GM18870 (cell line): ENCODE measurements at regions not wholly inside any gene's neighbourhood (a gene's known extent, or its start where the extent isn't known, plus 50 kb on each side); places are given as distances from the start of the nearest gene placed in this dataset.
"Not testable (repeated sequence)": the region's sequence is repeated elsewhere in the genome, so short reads cannot be mapped to it uniquely, and the experiment has no call there.

Experiments used
- ATAC-seq: cut with Tn5 transposase; IDR thresholded peaks from one replicate; pipeline ENCODE4 v1.9.1; 2021; ENCODE audit warnings: moderate library complexity; ENCODE audit not compliant: unreplicated experiment

DNA sequence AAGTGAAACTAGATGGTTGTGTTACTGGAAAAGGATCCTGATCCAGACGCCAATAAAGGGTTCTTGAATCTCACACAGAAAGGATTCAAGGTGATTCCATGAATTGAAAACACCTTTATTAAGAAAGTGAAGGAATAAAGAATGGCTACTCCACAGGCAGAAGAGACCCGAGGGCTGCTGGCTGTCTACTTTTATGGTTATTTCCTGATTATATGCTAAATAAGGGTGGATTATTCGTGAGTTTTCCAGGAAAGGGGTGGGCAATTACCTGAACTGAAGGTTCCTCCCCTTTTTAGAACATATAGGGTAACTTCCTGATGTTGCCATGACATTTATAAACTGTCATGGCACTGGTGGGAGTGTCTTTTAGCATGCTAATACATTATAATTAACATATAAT, 50.9 kb upstream of the WARS2 start:
- no peak for ATAC-seq

DNA sequence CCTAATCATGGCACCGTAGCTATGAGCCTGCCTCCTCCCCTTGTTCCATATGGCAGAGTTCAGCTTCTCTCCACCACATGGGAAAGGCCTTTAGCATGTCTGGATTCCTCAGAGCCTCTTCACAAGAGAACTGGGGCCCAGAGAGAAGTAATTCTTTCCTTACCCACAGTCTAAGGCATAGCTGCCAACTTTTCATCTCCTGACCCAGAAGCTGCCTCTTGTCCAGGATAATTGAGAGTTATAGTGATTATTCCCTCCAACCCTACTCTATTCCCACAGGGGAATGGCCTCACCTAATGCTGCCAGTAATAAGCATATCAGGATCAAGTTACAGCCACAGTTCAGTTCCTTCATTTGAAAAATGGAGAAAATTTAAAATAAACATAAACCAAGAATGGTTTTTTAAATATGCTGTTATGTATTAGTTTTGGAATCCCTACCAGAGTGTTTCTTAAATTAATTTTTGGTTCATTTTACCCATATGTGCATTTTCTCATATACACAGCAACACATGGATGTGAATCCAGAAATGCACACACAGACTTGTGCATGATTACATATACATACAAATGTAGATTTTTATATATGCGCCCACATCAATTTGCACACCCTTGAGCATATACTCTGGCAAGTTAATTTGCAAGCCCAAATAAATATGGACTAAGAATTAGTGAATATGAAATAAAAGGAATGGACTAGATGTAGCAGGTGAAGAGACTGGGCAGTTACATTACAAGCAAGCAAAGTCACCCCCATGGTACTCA, 63.9 kb upstream of the WARS2 start:
- ATAC-seq, result no peak

DNA sequence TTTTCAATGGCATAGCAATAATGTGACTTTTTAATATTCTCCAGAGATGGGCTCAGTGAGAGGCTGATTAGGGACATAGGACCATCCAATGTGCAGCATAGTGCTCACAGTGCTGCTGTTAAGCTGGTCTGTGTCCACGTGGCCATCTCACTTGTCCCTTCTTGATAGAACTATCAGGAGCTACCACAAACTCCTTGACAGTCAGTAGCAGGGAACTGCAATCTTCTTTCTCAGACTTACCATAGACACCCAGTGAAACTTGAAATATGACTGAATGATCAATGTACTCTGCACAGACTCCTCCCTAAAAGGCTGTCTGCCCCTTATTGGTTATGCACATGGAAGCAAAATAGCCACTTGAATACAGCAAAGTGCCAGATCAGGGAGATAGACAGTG, 64.5 kb upstream of the WARS2 start:
- no peak for ATAC-seq

DNA sequence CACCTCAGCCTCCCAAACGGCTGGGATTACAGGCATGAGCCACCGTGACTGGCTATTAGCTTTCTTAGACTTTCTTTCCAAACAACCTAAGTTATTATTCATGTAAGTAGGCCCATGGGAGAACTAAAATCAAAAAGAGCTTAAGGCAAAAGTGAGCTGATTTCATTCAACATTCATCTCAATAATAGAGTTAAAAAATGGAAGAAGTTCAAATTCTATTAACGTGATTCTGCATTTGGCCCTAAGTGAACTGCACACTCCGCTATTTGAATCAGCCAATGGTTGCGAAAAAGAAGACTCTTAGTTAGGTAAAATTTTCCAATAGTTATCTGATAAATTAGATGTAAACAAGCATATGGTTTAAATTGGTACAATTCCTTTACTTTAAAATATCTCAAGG, 68.6 kb upstream of the WARS2 start:
- no peak for ATAC-seq

DNA sequence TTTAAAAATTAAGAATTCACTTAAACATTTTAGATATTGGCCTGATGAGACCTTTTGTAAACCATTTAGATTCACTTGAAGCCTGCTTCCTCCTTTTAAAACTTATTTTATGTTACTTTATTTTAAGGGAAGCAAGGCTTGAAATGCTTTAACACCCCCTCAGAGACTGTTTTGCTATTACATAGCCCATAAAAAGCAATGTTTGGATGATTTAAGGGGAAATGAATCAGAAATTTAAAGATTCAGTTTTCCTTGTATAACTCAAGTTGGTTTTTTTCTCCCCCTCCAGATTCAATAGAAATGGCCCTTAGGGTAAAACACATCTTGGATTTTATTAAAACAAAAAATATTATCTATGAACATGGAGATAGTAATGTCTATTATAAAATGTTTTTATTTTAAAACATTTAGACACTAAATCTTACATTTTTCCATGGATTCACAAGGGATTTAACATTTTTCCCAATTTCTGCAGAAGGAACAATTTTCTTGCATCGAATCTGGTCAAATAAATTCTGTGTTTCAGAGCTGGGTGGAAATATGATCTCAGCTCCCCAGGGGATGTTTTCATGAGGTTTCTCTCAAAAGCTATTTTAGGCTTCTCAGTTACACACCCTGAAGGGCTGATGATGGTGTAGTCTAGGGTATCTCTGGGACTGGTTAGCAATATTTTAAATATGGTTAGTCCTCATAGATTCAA, 69.3 kb upstream of the WARS2 start:
- no peak for ATAC-seq

DNA sequence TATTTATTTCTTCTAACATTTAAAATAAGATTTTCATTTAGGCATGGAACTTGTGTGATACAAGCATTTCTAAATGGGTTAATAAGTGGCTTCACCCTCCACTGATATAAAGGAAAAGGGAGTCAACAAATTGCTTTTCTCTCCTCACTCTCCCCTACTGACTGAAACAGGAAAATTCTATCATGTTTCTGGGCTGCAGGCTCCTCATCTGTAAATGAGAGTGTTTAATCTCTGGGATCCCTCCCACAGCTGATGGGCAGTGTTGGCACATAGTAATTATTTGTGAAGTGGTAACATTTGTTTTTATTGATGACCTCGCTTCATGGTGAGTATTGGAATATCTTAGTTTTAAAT, 69.8 kb upstream of the WARS2 start:
- ATAC-seq, result no peak

DNA sequence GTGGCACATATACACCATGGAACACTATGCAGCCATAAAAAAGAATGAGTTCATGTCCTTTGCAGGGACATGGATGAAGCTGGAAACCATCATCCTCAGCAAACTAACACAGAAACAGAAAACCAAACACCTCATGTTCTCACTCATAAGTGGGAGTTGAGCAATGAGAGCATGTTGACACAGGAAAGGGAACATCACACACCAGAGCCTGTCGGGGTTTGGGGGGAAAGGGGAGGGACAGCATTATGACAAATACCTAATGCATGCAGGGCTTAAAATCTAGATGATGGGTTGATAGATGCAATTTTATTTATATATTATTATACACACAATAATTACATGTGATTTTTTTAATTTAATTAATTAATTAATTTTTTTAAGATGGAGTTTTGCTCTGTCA, 72.8 kb upstream of the WARS2 start:
- ATAC-seq, result not testable (repeated sequence)

DNA sequence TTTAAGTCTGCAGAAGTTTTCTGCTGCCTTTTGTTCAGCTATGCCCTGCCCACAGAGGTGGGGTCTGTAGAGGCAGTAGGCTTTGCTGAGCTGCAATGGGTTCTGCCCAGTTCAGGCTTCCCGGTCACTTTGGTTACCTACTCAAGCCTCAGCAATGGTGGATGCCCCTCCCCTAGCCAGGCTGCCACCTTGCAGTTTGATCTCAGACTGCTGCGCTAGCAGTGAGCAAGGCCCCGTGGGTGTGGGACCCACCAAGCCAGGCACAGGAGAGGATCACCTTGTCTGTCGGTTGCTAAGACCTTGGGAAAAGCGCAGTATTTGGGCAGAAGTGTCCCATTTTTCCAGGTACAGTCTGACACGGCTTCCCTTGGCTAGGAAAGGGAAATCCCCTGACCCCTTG, 74.5 kb upstream of the WARS2 start:
- not testable (repeated sequence) for ATAC-seq

DNA sequence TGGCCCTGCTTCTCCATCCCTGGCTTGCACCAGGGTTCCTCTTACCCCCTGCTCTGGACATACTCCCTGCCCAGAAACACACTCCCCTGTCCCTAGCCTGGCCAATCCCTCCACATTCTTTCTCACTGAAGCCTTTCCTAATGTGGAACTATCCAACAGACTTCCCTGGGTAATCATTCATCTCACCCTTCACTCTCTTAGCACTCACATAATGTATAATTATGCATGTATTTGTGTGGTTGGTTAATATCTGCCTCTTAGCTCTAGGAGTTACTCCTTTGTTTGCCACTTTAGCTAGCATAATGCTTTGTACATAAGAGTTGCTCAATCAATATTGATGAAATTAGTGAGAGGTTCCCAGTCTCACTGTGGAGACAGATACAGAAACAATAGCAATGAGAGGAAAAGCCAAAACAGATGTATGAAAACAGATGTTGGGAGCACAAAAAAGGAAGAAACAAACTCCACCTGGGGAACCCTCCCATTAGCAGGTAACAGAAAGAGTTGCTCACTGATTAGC, 76.9 kb upstream of the WARS2 start:
- ATAC-seq, result no peak

DNA sequence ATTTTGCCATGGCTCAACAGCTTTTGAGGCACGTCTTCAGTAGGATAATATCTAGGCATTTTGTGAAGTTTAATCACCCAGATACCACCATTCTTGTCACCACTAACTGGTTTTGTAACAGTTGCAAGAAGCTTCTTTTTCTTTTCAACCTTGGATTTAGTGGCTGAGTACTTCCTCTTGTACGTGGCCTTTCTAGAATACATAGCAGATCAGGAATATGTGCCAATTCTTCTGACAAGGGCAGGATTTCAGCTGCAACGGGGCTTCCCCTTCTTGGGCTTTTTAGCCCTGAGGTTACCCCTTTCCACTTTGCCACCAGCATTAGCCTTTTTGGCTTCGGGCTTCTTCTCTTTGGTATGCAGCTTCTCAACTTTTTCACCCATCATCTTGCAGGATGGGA, 79.3 kb upstream of the WARS2 start:
- ATAC-seq, result no peak

DNA sequence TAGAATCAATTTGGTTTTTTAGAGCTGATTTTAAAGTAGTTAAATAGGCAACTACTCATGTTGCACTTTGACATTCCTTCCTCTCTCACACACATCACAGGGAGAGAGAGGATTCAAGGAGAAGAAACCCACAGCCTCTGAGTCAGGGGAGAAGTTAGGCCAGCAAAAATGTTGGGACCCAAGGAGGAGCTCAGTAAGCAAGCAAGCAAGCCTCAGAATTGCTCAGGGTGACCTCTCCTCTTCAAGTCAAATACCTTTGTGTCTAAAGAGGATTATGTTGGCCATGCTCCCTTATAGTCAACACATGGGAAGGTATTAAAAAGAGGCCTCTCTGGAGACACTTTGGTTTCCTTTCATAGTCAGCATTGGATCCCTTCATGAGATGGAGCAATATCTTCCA, 80.5 kb upstream of the WARS2 start:
- ATAC-seq, result no peak

DNA sequence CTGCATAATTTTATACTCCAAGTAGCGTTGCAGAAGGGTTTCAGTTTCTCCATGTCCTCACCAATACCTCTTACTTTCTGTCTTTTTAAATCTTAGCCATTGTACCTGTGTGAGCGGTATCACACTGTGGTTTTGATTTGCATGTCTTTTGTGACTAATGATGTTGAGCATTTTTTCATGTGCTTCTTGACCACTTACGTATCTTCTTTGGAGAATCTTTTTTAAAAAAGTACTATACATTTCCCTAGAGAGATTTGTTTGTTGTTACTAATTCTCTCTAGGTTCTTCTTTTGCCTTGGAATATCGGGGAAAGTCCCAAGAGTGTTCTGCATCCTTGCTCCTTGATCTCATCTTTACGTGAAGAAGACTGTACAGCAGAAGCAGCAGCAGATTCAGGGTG, 81.8 kb upstream of the WARS2 start:
- peak; percentile 63 for ATAC-seq

DNA sequence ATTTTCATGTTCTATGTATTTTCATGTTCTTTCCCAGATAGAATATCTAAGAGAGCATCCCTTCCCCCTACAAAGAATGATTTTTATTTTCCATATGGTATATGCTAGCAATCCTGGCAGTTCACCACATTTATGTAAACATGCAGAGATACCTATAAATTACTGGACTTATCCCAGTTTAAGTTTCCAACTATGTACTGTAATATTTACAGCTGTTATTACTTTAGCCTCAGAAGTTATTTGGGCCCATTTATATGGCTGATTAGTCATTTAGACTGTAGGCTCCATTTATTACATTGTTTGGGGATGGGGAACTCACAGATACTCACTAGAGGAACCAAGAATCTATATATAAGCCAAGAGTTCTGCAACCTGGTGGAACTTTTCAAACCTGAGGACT, 84.8 kb upstream of the WARS2 start:
- ATAC-seq, result no peak

DNA sequence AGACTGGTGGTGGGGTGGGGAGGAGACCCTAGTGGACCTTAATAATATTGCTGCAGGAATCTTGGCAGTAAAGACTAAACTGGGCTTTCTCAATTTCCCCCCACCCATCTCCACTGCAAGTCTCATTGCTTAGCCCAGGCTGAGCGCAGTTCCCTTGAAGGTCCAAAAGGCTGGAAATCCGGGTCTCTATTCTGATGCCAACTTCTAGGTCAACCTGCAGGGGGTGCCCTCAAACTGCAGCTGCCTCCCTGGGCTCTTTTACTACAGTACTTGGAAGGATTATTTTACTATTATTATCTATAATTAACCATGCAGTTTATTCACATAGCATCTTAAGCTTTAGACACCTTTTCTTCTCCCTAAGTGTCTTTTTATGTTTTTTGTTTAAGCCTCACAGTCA, 85.4 kb upstream of the WARS2 start:
- no peak for ATAC-seq

DNA sequence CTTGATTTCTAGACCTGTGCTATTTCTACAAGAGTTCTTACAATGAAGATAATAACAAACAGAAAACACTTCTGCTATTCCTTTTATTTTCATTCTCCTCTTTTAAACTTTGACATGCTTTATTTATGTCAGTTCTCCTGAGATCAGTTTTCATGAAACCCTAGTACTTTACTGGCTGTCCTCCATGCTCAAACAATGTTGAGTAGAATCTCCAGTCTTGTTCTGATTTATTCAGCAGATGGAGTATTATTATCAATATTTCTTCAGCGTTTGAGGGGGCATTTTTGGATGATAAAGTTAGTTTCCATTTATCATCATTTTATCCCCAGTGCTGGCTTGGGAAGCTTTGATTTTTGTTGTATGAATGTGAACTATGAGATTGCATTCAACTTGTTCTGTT, 85.9 kb upstream of the WARS2 start:
- ATAC-seq, result no peak

DNA sequence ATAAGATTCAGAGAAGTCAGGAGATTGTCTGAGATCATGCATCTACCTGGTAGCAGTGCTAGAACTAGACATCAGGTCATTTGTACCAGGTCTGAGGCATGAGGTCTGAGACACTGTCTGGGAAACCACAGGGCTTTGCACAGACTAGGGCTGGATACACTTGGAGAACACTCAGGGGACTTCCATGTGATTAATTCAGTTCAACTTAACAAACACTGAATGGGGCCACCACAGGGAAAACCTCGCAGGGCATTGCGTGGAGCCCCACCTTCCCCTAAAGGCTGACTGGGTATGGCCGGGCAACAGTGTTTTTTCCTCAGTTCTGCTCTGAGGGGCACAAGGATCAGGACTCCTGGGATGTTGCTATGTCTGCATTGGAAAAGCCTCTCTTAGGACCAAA, 86.5 kb upstream of the WARS2 start:
- ATAC-seq, result no peak

DNA sequence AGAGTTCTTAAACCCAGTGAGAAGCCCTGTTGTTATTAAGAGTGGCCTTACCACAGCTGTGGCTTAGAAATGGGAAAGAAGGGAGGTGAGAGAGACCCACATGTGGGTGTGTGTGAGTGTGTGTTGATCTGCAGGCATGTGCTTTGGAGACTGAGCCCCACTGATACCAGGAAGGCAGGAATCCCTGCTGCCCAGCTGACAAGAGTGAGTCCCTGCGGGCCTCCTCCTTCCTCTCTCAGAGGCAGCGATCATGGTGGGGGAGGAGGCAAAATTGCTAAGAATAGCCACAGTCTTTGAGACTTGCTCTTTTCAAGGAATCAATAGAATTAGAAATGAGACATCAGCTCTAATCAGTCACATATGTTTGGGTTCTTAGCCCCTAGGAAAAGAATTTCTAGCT, 87.0 kb upstream of the WARS2 start:
- no peak for ATAC-seq

DNA sequence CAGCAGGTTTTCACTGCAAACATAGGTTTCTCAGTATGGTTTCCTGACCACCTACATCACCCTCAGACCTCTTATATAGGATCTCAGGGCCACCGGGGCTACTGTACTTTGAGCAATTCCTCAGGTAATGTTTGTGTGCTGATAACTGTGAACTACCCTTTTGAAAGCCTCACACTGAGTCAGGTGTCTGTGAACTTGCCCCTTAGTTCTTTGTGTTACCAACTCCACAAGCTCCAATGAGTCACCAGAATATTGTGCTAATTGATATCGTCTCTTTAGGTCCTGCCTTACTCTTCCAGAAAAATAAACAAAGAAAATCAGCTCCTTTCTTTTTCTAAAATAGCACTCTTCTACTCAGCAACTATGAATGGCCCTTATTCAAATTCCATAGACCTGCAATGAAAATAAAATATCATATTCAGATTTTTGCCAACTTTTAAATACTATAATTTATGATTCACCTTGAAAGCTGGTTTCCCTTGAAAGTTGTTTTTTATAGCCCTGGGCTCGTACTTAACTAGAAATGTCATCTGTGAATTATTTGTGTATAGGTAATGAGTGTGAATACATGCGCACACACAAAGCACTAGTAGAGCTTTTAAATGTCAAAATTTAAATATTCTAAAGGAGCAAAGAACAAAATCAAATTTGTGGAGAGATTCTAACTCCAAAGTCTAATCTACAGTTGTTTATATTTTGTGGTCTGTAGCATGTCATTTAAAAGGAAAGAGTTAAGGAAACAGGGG, 88.1 kb upstream of the WARS2 start:
- ATAC-seq, result no peak

DNA sequence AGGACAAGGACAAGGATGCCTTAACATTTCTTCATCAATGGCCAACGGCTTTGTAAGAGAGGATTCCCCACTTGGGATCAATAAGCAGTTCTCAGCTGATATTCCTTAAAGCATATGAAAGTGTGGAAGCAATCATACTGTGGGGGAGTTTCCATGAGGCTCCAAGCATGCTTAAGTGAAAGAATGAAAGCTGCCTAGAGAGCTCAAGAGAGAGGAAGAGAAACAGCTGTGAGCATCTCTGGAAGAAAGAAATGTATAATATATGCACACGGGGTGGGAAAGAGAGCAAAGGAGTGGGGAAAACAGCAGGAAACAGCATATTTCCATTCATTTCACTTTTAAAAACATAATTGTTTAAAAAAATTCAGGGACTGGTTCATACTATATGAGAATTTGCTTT, 94.7 kb upstream of the WARS2 start:
- no peak for ATAC-seq

DNA sequence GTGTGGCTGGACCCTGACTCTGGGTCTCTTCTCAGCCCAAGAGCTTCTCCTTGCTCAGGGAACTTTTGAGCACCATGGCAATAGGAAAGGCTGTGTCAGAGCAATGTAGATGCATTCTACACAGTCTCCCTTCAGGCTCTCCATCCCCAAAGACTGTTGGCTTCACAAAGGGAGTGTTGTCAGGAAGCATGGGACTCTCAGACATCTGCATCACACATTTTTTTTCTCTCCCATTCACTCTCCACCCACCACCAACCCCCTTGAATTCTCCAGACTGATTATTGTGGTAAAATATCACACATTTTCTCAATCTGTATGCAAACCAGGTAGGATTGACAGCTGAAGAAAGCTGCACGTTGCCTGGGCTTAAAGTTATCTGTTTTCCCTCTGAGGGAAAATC, 105.4 kb upstream of the WARS2 start:
- no peak for ATAC-seq

DNA sequence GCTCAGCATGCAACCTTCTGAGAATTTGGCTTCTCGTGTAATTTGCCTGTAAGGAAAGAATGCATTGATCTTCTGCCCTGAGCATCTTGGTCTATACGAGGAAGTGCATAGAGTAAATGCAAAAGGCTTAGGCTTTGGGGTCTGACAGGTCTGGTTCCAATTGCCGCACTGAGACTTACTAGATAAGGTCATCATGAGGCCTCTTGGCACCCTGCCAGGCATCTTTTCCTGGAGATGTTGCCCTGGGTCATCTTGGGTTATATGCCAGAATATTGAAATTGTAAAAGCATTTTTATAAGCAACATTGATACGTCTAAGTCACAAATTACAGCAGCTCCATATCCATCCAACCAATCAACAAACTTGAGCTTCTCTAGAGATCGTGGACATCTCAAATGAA, 108.8 kb upstream of the WARS2 start:
- ATAC-seq, result no peak

DNA sequence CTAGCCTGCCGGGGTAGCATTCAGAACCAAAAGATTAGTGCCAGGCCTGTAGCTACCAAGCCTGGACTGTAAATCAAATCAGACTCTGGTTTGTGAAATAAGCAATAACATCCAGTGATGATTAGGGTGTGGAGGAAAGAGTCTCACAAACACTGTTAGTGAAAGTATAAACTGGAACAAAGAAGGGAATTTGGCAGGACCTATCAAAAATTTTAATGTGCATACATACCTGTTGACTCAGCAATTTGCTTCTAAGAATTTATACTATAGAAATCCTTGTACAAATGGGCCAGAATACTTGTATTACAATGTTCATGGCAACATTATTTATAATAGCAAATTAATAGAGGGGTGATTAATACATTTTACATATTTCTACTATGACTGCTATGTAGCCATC, 109.8 kb upstream of the WARS2 start:
- no peak for ATAC-seq
